HCT116 (cell line): ENCODE measurements at regions not wholly inside any gene's neighbourhood (a gene's known extent, or its start where the extent isn't known, plus 50 kb on each side); places are given as distances from the start of the nearest gene placed in this dataset.

Experiments
- ATAC-seq: fragments of 200-7000 bp; cut with Tn5 transposase; 2 replicates; pipeline ENCODE4 v1.9.1; 2020; ENCODE audit warnings: mild to moderate bottlenecking, moderate library complexity
- BruUV-seq: library from RNA; stranded (reverse); fragments of 400-500 nt; replicated peaks from 2 replicates; lab custom pipeline; 2021; lab: Mats Ljungman, UMichigan
- CTCF ChIA-PET: fragments of 300-600 bp; sonication (Branson Sonifier 250); formaldehyde crosslinking; loops from one replicate; lab custom pipeline; 2021; ENCODE audit warnings: antibody characterized with exemption; lab: Charles Lee
- POLR2A ChIA-PET: fragments of 300-600, 350-600 bp; sonication (Branson Sonifier 250); formaldehyde crosslinking; loops from one replicate; lab custom pipeline; 2021; ENCODE audit warnings: antibody characterized with exemption; lab: Charles Lee
- RAD21 ChIA-PET, 2 experiments: fragments of 300-600 bp; sonication (Branson Sonifier 250); formaldehyde crosslinking; loops; one replicate each; lab custom pipeline; 2023; ENCODE audit warnings: low total read pairs in 2 of 2; ENCODE audit not compliant: uncharacterized antibody in 2 of 2, unreplicated experiment in 2 of 2, low non-redundant PET in 1 of 2; lab: Charles Lee
- DNase-seq: peaks from one replicate; pipeline ENCODE4 v3.0.0-alpha.2; 2010; ENCODE audit warnings: low read depth, low spot score
- H2AFZ ChIP-seq: fragments of 200-600 bp; shearing (Covaris generic), sonication (generic); 2 replicates; pipeline ENCODE4 v1.6.1; 2017; ENCODE audit warnings: low read depth, mixed run types, mixed read lengths, antibody characterized with exemption, low read length; ENCODE audit not compliant: poor library complexity, severe bottlenecking
- H3K27ac ChIP-seq: 2 replicates; pipeline ENCODE4 v1.5.1; 2012; ENCODE audit warnings: low read depth, low read length
- H3K27me3 ChIP-seq: fragments of 200-600 bp; sonication (generic); 2 replicates; pipeline ENCODE4 v1.6.1; 2016; ENCODE audit warnings: mixed run types, low read length, mixed read lengths; ENCODE audit not compliant: insufficient read depth
- H3K36me3 ChIP-seq, 2 experiments: fragments of 200-500 bp in 1 of 2; fragments of 200-600 bp in 1 of 2; sonication (Bioruptor generic) in 1 of 2; sonication (generic) in 1 of 2; 2 replicates each; pipeline versions ENCODE4 v1.5.1 to v1.6.1; 2014 to 2016; ENCODE audit warnings: low read length in 2 of 2, inconsistent platforms in 1 of 2, mixed read lengths in 1 of 2, mixed run types in 1 of 2; ENCODE audit not compliant: insufficient read depth in 2 of 2, control insufficient read depth in 1 of 2
- H3K4me1 ChIP-seq, 2 experiments: fragments of 200-600 bp in 1 of 2; sonication (generic) in 1 of 2; 2 replicates each; pipeline versions ENCODE4 v1.5.1 to v1.6.1; 2012 to 2017; ENCODE audit warnings: low read length in 2 of 2, inconsistent platforms in 1 of 2, mild to moderate bottlenecking in 1 of 2, mixed read lengths in 1 of 2, mixed run types in 1 of 2, moderate library complexity in 1 of 2; ENCODE audit not compliant: insufficient read depth in 2 of 2, control insufficient read depth in 1 of 2
- H3K4me2 ChIP-seq: fragments of 200-600 bp; sonication (generic); 2 replicates; pipeline ENCODE4 v1.6.1; 2017; ENCODE audit warnings: mixed run types, low read length, mixed read lengths
- H3K4me3 ChIP-seq, 2 experiments: fragments of 200-600 bp in 1 of 2; sonication (generic) in 1 of 2; replicated peaks in 1 of 2; 2 replicates each; pipeline ENCODE4 v1.5.1; 2011 to 2016; ENCODE audit warnings: low read length in 2 of 2, control low read depth in 1 of 2, low read depth in 1 of 2, mild to moderate bottlenecking in 1 of 2, mixed read lengths in 1 of 2, mixed run types in 1 of 2
- H3K79me2 ChIP-seq: fragments of 200-600 bp; sonication (generic); 2 replicates; pipeline ENCODE4 v1.6.1; 2017; ENCODE audit warnings: mild to moderate bottlenecking, mixed run types, low read length, moderate library complexity, mixed read lengths; ENCODE audit not compliant: insufficient read depth
- H3K9ac ChIP-seq: fragments of 200-600 bp; sonication (generic); 2 replicates; pipeline ENCODE4 v1.6.1; 2016; ENCODE audit warnings: low read length, mixed read lengths
- H3K9me2 ChIP-seq: fragments of 200-600 bp; sonication (generic), shearing (Covaris generic); 2 replicates; pipeline ENCODE4 v1.6.1; 2017; ENCODE audit warnings: mixed run types, mild to moderate bottlenecking, moderate library complexity; ENCODE audit not compliant: insufficient read depth
- H3K9me3 ChIP-seq, 2 experiments: fragments of 200-500 bp in 1 of 2; fragments of 200-600 bp in 1 of 2; sonication (Bioruptor generic) in 1 of 2; sonication (generic) in 1 of 2; 2 replicates each; pipeline ENCODE4 v1.6.1; 2014 to 2017; ENCODE audit warnings: low read length in 2 of 2, mixed read lengths in 2 of 2, inconsistent platforms in 1 of 2, low read depth in 1 of 2, mild to moderate bottlenecking in 1 of 2, mixed run types in 1 of 2, moderate library complexity in 1 of 2; ENCODE audit not compliant: control insufficient read depth in 1 of 2, insufficient read depth in 1 of 2
- H4K20me1 ChIP-seq: fragments of 200-600 bp; sonication (generic), shearing (Covaris generic); 2 replicates; pipeline ENCODE4 v1.6.1; 2017; ENCODE audit warnings: mixed run types, mild to moderate bottlenecking, moderate library complexity; ENCODE audit not compliant: insufficient read depth
- EGR1 ChIP-seq: IDR thresholded peaks from 2 replicates; pipeline ENCODE4 v1.6.1; 2012; ENCODE audit warnings: low read depth
- ELF1 ChIP-seq: IDR thresholded peaks from 2 replicates; pipeline ENCODE4 v1.6.1; 2012; ENCODE audit warnings: low read depth, borderline replicate concordance
- EZH2 ChIP-seq: fragments of 200-600 bp; sonication (generic); IDR thresholded peaks from 2 replicates; pipeline ENCODE4 v1.6.1; 2017; ENCODE audit warnings: antibody characterized with exemption, mixed run types
- EZH2phosphoT487 ChIP-seq: fragments of 200-600 bp; IDR thresholded peaks from 2 replicates; pipeline ENCODE4 v1.6.1; 2018; ENCODE audit warnings: antibody characterized with exemption, borderline replicate concordance
- FOSL1 ChIP-seq: IDR thresholded peaks from 2 replicates; pipeline ENCODE4 v1.6.1; 2012; ENCODE audit warnings: low read depth
- JUND ChIP-seq: IDR thresholded peaks from 2 replicates; pipeline ENCODE4 v1.6.1; 2012
- POLR2A ChIP-seq: IDR thresholded peaks from 2 replicates; pipeline ENCODE4 v1.7.0; 2011; ENCODE audit warnings: borderline replicate concordance; ENCODE audit not compliant: insufficient read depth, insufficient read length; ENCODE audit errors: extremely low read depth
- RAD21 ChIP-seq: IDR thresholded peaks from 2 replicates; pipeline ENCODE4 v1.6.1; 2012; ENCODE audit warnings: low read depth, mild to moderate bottlenecking
- SP1 ChIP-seq: IDR thresholded peaks from 2 replicates; pipeline ENCODE4 v1.6.1; 2012; ENCODE audit warnings: low read depth
- SRF ChIP-seq: IDR thresholded peaks from 2 replicates; pipeline ENCODE4 v1.6.1; 2012; ENCODE audit warnings: low read depth
- ZNF274 ChIP-seq: fragments of 200-500 bp; sonication (Bioruptor generic); IDR thresholded peaks from 2 replicates; pipeline ENCODE4 v1.6.1; 2014; ENCODE audit warnings: mild to moderate bottlenecking, low read depth, low read length, inconsistent platforms
- intact Hi-C: fragments of 100-400 bp; cut with micrococcal nuclease; formaldehyde crosslinking; loops from 2 replicates; pipeline ENCODE4 v1.10.0; 2022
- TF ChIP-seq, protein P1 (sequence below): IDR thresholded peaks from 2 replicates; pipeline ENCODE4 v1.6.1; 2012
- TF ChIP-seq, protein P2 (sequence below): IDR thresholded peaks from 2 replicates; pipeline ENCODE4 v1.6.1; 2012; ENCODE audit warnings: low read depth
- TF ChIP-seq, protein P3 (sequence below), 3 experiments: fragments of 200-600 bp in 1 of 3; sonication (generic) in 1 of 3; IDR thresholded peaks in 2 of 3; conservative IDR thresholded peaks in 1 of 3; 2 replicates each; pipeline ENCODE4 v1.5.1; 2012 to 2017; ENCODE audit warnings: low read depth in 2 of 3, low read length in 2 of 3, antibody characterized with exemption in 1 of 3, borderline replicate concordance in 1 of 3, control low read depth in 1 of 3, mild to moderate bottlenecking in 1 of 3, mixed read lengths in 1 of 3, mixed run types in 1 of 3, moderate library complexity in 1 of 3; ENCODE audit not compliant: insufficient read depth in 1 of 3

DNA sequence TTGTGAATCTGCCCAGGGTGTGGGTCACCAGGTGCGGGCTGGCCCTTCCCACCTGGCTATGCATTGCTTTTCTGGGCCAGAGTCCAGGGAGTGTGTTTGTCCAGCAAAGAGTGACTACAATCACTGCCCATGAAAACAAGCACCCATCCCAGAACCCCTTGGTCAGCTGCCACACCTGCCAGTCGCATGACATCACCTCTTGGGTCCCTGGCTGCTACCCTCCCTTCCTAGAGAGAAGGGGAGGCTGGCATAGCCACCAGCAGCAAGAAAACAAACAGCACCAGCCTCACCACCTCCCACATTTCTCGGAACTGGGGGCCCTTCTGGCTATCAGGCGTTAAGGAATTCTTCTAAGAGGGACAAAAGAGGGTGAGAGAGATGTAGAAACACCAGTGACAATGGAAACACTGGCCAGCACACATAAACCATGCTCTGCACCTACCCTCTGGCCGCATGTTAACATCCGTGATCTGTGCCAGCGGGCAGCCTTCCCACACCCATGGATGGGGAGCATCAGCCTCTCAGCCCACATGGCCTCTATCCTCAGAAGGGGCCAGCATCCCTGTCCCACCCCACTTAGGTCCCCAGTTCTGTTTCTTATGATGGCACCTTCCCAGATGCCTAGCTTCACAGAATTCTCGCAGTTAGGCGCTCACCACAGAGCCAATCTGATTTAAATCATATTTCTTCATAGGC, 109.7 kb upstream of the GLI2 start:
- Histone ChIP-seq H3K4me2 (no peak overlapping the region), H3K9ac (no peak overlapping the region), H3K27me3 (no peaks in the 10 kb centered on the region), H3K4me3 (no peak overlapping the region), H4K20me1 (no peaks in the 10 kb centered on the region), H2AFZ (no peak overlapping the region), H3K27ac (no peak overlapping the region), H3K4me1 (no peaks in the 10 kb centered on the region), H3K36me3 (no peaks in the 10 kb centered on the region), H3K9me3 (no peaks in the 10 kb centered on the region), H3K9me2 (no peaks in the 10 kb centered on the region), H3K79me2 (no peaks in the 10 kb centered on the region)
- TF ChIP-seq FOSL1 = no peak
- no peak for TF ChIP-seq JUND
- no peak for TF ChIP-seq RAD21
- TF ChIP-seq SP1 = no peak
- DNase-seq (no peak), ATAC-seq (no peak)
- ChIA-PET RAD21 (no interaction called here), CTCF (no interaction called here), POLR2A (no interaction called here)
- no TSS peak for BruUV-seq
- intact Hi-C loops = no loop called here

DNA sequence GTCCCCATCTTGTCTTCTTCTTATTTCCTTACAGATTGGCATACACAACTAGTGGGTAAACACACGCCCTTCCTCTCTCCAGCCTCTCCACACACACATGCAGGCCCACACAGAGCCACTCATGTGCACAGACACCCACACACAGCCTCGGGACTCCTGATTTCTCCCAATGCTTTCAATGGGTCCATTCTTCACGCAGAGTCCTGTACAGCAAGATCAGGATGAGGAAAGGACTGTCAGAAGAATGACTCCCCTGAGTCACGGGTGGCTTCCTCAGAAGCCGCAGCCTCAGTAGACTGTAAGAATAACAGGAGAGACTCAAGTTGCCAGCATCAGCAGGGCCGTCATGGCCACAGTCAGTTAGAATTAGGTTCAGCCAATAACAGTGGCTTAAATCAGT, 109.1 kb upstream of the GLI2 start:
- Histone ChIP-seq H4K20me1 (no peaks in the 10 kb centered on the region), H3K27me3 (no peaks in the 10 kb centered on the region), H3K79me2 (no peaks in the 10 kb centered on the region), H3K4me2 (no peak overlapping the region), H3K4me1 (no peaks in the 10 kb centered on the region), H3K36me3 (no peaks in the 10 kb centered on the region), H2AFZ (no peak overlapping the region), H3K9me3 (no peaks in the 10 kb centered on the region), H3K4me3 (no peak overlapping the region), H3K9ac (no peak overlapping the region), H3K27ac (no peak overlapping the region), H3K9me2 (no peaks in the 10 kb centered on the region)
- ChIA-PET RAD21 (no interaction called here), CTCF (no interaction called here), POLR2A (no interaction called here)
- DNase-seq = no peak
- TF ChIP-seq SP1 = no peak
- no peak for TF ChIP-seq SRF
- TF ChIP-seq, protein P1, sequence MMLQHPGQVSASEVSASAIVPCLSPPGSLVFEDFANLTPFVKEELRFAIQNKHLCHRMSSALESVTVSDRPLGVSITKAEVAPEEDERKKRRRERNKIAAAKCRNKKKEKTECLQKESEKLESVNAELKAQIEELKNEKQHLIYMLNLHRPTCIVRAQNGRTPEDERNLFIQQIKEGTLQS = no peak
- no peak for TF ChIP-seq EGR1
- TF ChIP-seq, protein P2, sequence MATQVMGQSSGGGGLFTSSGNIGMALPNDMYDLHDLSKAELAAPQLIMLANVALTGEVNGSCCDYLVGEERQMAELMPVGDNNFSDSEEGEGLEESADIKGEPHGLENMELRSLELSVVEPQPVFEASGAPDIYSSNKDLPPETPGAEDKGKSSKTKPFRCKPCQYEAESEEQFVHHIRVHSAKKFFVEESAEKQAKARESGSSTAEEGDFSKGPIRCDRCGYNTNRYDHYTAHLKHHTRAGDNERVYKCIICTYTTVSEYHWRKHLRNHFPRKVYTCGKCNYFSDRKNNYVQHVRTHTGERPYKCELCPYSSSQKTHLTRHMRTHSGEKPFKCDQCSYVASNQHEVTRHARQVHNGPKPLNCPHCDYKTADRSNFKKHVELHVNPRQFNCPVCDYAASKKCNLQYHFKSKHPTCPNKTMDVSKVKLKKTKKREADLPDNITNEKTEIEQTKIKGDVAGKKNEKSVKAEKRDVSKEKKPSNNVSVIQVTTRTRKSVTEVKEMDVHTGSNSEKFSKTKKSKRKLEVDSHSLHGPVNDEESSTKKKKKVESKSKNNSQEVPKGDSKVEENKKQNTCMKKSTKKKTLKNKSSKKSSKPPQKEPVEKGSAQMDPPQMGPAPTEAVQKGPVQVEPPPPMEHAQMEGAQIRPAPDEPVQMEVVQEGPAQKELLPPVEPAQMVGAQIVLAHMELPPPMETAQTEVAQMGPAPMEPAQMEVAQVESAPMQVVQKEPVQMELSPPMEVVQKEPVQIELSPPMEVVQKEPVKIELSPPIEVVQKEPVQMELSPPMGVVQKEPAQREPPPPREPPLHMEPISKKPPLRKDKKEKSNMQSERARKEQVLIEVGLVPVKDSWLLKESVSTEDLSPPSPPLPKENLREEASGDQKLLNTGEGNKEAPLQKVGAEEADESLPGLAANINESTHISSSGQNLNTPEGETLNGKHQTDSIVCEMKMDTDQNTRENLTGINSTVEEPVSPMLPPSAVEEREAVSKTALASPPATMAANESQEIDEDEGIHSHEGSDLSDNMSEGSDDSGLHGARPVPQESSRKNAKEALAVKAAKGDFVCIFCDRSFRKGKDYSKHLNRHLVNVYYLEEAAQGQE = no peak
- TF ChIP-seq ZNF274 = no peak
- TF ChIP-seq EZH2phosphoT487 = no peak
- TF ChIP-seq EZH2 = no peak
- no peak for TF ChIP-seq RAD21
- TF ChIP-seq POLR2A = no peak
- TF ChIP-seq ELF1 = no peak
- TF ChIP-seq, protein P3, sequence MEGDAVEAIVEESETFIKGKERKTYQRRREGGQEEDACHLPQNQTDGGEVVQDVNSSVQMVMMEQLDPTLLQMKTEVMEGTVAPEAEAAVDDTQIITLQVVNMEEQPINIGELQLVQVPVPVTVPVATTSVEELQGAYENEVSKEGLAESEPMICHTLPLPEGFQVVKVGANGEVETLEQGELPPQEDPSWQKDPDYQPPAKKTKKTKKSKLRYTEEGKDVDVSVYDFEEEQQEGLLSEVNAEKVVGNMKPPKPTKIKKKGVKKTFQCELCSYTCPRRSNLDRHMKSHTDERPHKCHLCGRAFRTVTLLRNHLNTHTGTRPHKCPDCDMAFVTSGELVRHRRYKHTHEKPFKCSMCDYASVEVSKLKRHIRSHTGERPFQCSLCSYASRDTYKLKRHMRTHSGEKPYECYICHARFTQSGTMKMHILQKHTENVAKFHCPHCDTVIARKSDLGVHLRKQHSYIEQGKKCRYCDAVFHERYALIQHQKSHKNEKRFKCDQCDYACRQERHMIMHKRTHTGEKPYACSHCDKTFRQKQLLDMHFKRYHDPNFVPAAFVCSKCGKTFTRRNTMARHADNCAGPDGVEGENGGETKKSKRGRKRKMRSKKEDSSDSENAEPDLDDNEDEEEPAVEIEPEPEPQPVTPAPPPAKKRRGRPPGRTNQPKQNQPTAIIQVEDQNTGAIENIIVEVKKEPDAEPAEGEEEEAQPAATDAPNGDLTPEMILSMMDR (IDR thresholded peaks at IDR 0.05 in 2 of 3, conservative IDR thresholded peaks at IDR 0.05 in 1 of 3; ENCODE audit: borderline replicate concordance in 1 of 3, insufficient read depth in 1 of 3, low read depth in 2 of 3, low read length in 2 of 3) = no peak
- BruUV-seq = no TSS peak
- intact Hi-C loops = no loop called here
- no peak for ATAC-seq
